B cell (primary cell): ENCODE measurements at regions not wholly inside any gene's neighbourhood (a gene's known extent, or its start where the extent isn't known, plus 50 kb on each side); places are given as distances from the start of the nearest gene placed in this dataset.

Experiments
- ATAC-seq: fragments of 200-7000 bp; cut with Tn5 transposase; one replicate; pipeline ENCODE4 v1.10.0; 2021; ENCODE audit warnings: low read depth, mild to moderate bottlenecking, moderate number of reproducible peaks, moderate library complexity
- CTCF ChIA-PET: fragments of 350-600 bp; sonication (Branson Sonifier 250); formaldehyde crosslinking; loops from one replicate; lab custom pipeline; 2021; ENCODE audit warnings: antibody characterized with exemption, inconsistent platforms; lab: Charles Lee
- POLR2A ChIA-PET: fragments of 350-600 bp; sonication (Branson Sonifier 250); formaldehyde crosslinking; loops from one replicate; lab custom pipeline; 2021; ENCODE audit warnings: antibody characterized with exemption; lab: Charles Lee
- DNase-seq: peaks from one replicate; pipeline ENCODE4 v3.0.0; 2013
- H2AFZ ChIP-seq: 2 replicates; pipeline ENCODE4 v1.6.1; 2012; ENCODE audit warnings: mild to moderate bottlenecking, low read depth, low read length; ENCODE audit not compliant: insufficient read depth, poor library complexity, severe bottlenecking
- H3K27ac ChIP-seq, 2 donors: 1 replicate in 1 of 2; 2 replicates in 1 of 2; pipeline ENCODE4 v1.5.1; 2012 to 2013; ENCODE audit warnings: low read length in 2 of 2, mild to moderate bottlenecking in 2 of 2, moderate library complexity in 1 of 2
- H3K27me3 ChIP-seq, 4 experiments: fragments of 200-600 bp in 1 of 4; sonication (generic) in 1 of 4; replicated peaks in 1 of 4; 1 replicate in 2 of 4; 2 replicates in 2 of 4; pipeline versions ENCODE4 v1.6.1 to v1.7.0; 2013 to 2016; ENCODE audit warnings: low read length in 3 of 4, mild to moderate bottlenecking in 2 of 4, mixed read lengths in 1 of 4, moderate library complexity in 1 of 4; ENCODE audit not compliant: insufficient read depth in 4 of 4, control insufficient read depth in 3 of 4; ENCODE audit errors: control extremely low read depth in 1 of 4
- H3K36me3 ChIP-seq, 2 experiments: replicated peaks in 1 of 2; 1 replicate in 1 of 2; 2 replicates in 1 of 2; pipeline versions ENCODE4 v1.6.1 to v1.7.1; 2013; ENCODE audit warnings: low read length in 1 of 2; ENCODE audit not compliant: insufficient read depth in 2 of 2, control insufficient read depth in 1 of 2; ENCODE audit errors: control extremely low read depth in 1 of 2, extremely low read depth in 1 of 2
- H3K4me1 ChIP-seq, 2 donors: fragments of 200-600 bp in 1 of 2; sonication (generic) in 1 of 2; 1 replicate in 1 of 2; 2 replicates in 1 of 2; pipeline versions ENCODE4 v1.5.1 to v1.6.1; 2013 to 2017; ENCODE audit warnings: low read length in 2 of 2; ENCODE audit not compliant: control insufficient read depth in 2 of 2, insufficient read depth in 2 of 2
- H3K4me2 ChIP-seq: replicated peaks from 2 replicates; pipeline ENCODE3; 2012; ENCODE audit warnings: mild to moderate bottlenecking, low read depth, low read length; ENCODE audit not compliant: poor library complexity, severe bottlenecking
- H3K4me3 ChIP-seq, 5 experiments: fragments of 200-600 bp in 1 of 5; sonication (generic) in 1 of 5; 1 replicate in 3 of 5; 2 replicates in 2 of 5; pipeline versions ENCODE4 v1.5.1 to v1.7.0; 2011 to 2016; ENCODE audit warnings: low read length in 4 of 5, mild to moderate bottlenecking in 4 of 5, low read depth in 2 of 5, control low read depth in 1 of 5, moderate library complexity in 1 of 5; ENCODE audit not compliant: insufficient read depth in 1 of 5; ENCODE audit errors: control extremely low read depth in 1 of 5, extremely low read depth in 1 of 5
- H3K79me2 ChIP-seq: fragments of 200-600 bp; sonication (generic); one replicate; pipeline ENCODE4 v1.6.0; 2016; ENCODE audit warnings: low read length; ENCODE audit not compliant: control insufficient read depth, insufficient read depth
- H3K9ac ChIP-seq: fragments of 200-600 bp; sonication (generic); 2 replicates; pipeline ENCODE4 v1.6.1; 2017; ENCODE audit warnings: mild to moderate bottlenecking, low read length, moderate library complexity
- H3K9me3 ChIP-seq, 3 donors: one replicate each; pipeline versions ENCODE4 v1.6.1 to v1.7.1; 2013; ENCODE audit warnings: low read length in 2 of 3; ENCODE audit not compliant: control insufficient read depth in 2 of 3, insufficient read depth in 1 of 3; ENCODE audit errors: control extremely low read depth in 1 of 3
- H4K20me1 ChIP-seq: 2 replicates; pipeline ENCODE4 v1.6.0; 2012; ENCODE audit warnings: mild to moderate bottlenecking, low read length; ENCODE audit not compliant: insufficient read depth, control insufficient read depth, poor library complexity, severe bottlenecking
- H3K27ac Mint-ChIP-seq: one replicate; pipeline ENCODE4 v1.8.0; 2021; ENCODE audit warnings: mixed read lengths
- H3K27me3 Mint-ChIP-seq: one replicate; pipeline ENCODE4 v1.8.0; 2021; ENCODE audit warnings: mixed read lengths
- H3K4me1 Mint-ChIP-seq: one replicate; pipeline ENCODE4 v1.8.0; 2021; ENCODE audit warnings: mixed read lengths
- H3K4me3 Mint-ChIP-seq: one replicate; pipeline ENCODE4 v1.8.0; 2021; ENCODE audit warnings: mixed read lengths
- H3K9me3 Mint-ChIP-seq: one replicate; pipeline ENCODE4 v1.8.0; 2022; ENCODE audit warnings: mixed read lengths; ENCODE audit not compliant: insufficient read depth
- CTCF ChIP-seq: fragments of 200-600 bp; IDR thresholded peaks from one replicate; pipeline ENCODE4 v1.8.0; 2022; ENCODE audit warnings: antibody characterized with exemption, mild to moderate bottlenecking
- EZH2 ChIP-seq: IDR thresholded peaks from 2 replicates; pipeline ENCODE4 v1.6.1; 2012; ENCODE audit warnings: borderline replicate concordance, low read depth, mild to moderate bottlenecking, moderate library complexity, low read length; ENCODE audit not compliant: insufficient read depth, poor library complexity, severe bottlenecking
- WGBS: methylation state at CpG from one replicate; pipeline ENCODE4 v1.1.5; 2013; ENCODE audit warnings: missing lambda C conversion rate; ENCODE audit not compliant: insufficient coverage; 5-methylcytosine and 5-hydroxymethylcytosine counted together
- intact Hi-C: fragments of 100-400 bp; cut with micrococcal nuclease; formaldehyde crosslinking; loops from one replicate; pipeline ENCODE4 v1.10.0; 2022

- CTCF ChIA-PET, result interaction anchor here (0.6 kb wide), 1 partner anchor 60 kb away, joined by 4 read pairs; no protein-coding TSS in a partner anchor
Observed at GRCh38 chr18:41043876-41044275, 911.2 kb upstream of the PIK3C3 start.

DNA sequence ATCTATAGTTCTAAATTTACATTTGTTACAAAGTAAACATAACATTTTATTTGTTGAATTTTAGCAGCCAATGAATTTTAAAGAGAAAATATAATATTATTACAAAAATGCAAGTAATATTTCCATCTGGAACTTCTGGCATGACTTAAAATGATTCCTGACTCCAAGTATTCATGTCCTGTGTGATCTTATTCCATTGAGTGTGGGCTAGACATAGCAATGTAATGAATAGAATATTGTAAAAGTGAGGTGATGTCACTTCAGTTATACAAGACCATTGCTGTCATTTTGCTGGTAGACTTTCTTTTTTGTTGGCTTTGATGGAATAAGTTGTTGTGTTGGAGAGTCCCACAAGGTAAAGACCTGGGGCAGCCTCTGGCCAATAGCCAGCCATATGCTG lies 912.2 kb upstream of the PIK3C3 start:
- DNase-seq (no peak), ATAC-seq (no peak)
- Histone ChIP-seq H3K4me3 (no peak overlapping the region), H3K27ac (no peak overlapping the region), H2AFZ (no peak overlapping the region), H3K79me2 (no peaks in the 10 kb centered on the region), H3K27me3 (no peaks in the 10 kb centered on the region), H3K36me3 (no peaks in the 10 kb centered on the region), H3K9me3 (peaks cover 0 to 7% (median 2%) of the 10 kb centered on the region in 3 donors), H4K20me1 (no peaks in the 10 kb centered on the region), H3K4me2 (no peak overlapping the region), H3K9ac (no peak overlapping the region), H3K4me1 (no peaks in the 10 kb centered on the region)
- POLR2A ChIA-PET, result no interaction called here
- Mint-ChIP-seq H3K4me1 (no peaks in the 10 kb centered on the region), H3K4me3 (no peak overlapping the region), H3K27ac (no peak overlapping the region), H3K27me3 (no peaks in the 10 kb centered on the region), H3K9me3 (no peaks in the 10 kb centered on the region)
- intact Hi-C loops, result no loop called here
- CTCF ChIA-PET, result no interaction called here
- TF ChIP-seq EZH2 (no peak), CTCF (no peak)

More at GRCh38 chr18:41043876-41044275, 911.2 kb upstream of the PIK3C3 start:
- H4K20me1 ChIP-seq, result no peaks in the 10 kb centered on the region
- H3K4me3 Mint-ChIP-seq, result no peak overlapping the region
- H3K4me1 ChIP-seq, result no peaks in the 10 kb centered on the region
- H3K27ac ChIP-seq, result no peak overlapping the region
- H3K27me3 ChIP-seq, result no peaks in the 10 kb centered on the region
- peaks cover 0 to 7% (median 0%) of the 10 kb centered on the region in 3 donors for H3K9me3 ChIP-seq
- H3K79me2 ChIP-seq, result no peaks in the 10 kb centered on the region
- no peak overlapping the region for H2AFZ ChIP-seq
- no peaks in the 10 kb centered on the region for H3K36me3 ChIP-seq
- intact Hi-C loops, result no loop called here
- TF ChIP-seq CTCF (no peak), EZH2 (no peak)
- H3K4me3 ChIP-seq, result no peak overlapping the region
- no peak for ATAC-seq
- H3K9ac ChIP-seq, result no peak overlapping the region
- POLR2A ChIA-PET, result no interaction called here
- WGBS, result 82% methylated on average over 2 of the region's 4 CpGs
- H3K4me2 ChIP-seq, result no peak overlapping the region
- H3K9me3 Mint-ChIP-seq, result no peaks in the 10 kb centered on the region
- H3K27ac Mint-ChIP-seq, result no peak overlapping the region
- DNase-seq, result no peak
- H3K4me1 Mint-ChIP-seq, result no peaks in the 10 kb centered on the region
- H3K27me3 Mint-ChIP-seq, result no peaks in the 10 kb centered on the region
